ENCODE measurements at regions not wholly inside any gene's neighbourhood (a gene's known extent, or its start where the extent isn't known, plus 50 kb on each side); places are given as distances from the start of the nearest gene placed in this dataset.

GRCh38 chr22:48239461-48240147, 1477.2 kb downstream of the TBC1D22A start (continued):
- TF ChIP-seq TSHZ1 (tag by site-specific recombination; IDR thresholded peaks at IDR 0.05; ENCODE audit: borderline replicate concordance) (no peak), IKZF3 (tag by site-specific recombination; IDR thresholded peaks at IDR 0.05) (no peak), ZNF558 (tag by site-specific recombination; IDR thresholded peaks at IDR 0.05) (no peak)

- no peaks in the 10 kb centered on the region; the same call in 1 of the 2 replicates for H3K9me3 ChIP-seq (ENCODE audit: control insufficient read depth, insufficient read depth, low read depth, low read length)
- H3K4me3 ChIP-seq (ENCODE audit: low read depth, low read length): no peak overlapping the region
- TF ChIP-seq ZNF266 (tag by site-specific recombination; IDR thresholded peaks at IDR 0.05; ENCODE audit: low read depth): no peak
- no peak for TF ChIP-seq ZNF19 (tag by site-specific recombination; IDR thresholded peaks at IDR 0.05; ENCODE audit: low read depth)
- no peak for TF ChIP-seq ZNF626 (tag by site-specific recombination; IDR thresholded peaks at IDR 0.05)
- no peak for TF ChIP-seq ZFHX2 (tag by site-specific recombination; conservative IDR thresholded peaks at IDR 0.05)
- H3K36me3 ChIP-seq (ENCODE audit: control insufficient read depth in 2 of 2, insufficient read depth in 1 of 2, low read length in 2 of 2): no peaks in the 10 kb centered on the region
- H3K27ac ChIP-seq (ENCODE audit: extremely low read depth, low read depth, low read length): no peak overlapping the region
- H3K4me1 ChIP-seq (ENCODE audit: control insufficient read depth, insufficient read depth, low read length): no peaks in the 10 kb centered on the region
- ChIA-PET POLR2A (no interaction called here), CTCF (no interaction called here)
These were observed 1476.5 kb downstream of the TBC1D22A start for GRCh38 chr22:48238966-48239365.

GRCh38 chr22:48238284-48238915, 1476.0 kb downstream of the TBC1D22A start:
- Histone ChIP-seq H3K4me3 (ENCODE audit: low read depth, low read length) (no peak overlapping the region), H3K4me1 (ENCODE audit: control insufficient read depth, insufficient read depth, low read length) (no peaks in the 10 kb centered on the region), H3K9me3 (ENCODE audit: control insufficient read depth, insufficient read depth, low read depth, low read length) (no peaks in the 10 kb centered on the region; the same call in 1 of the 2 replicates), H3K27ac (ENCODE audit: extremely low read depth, low read depth, low read length) (no peak overlapping the region), H3K36me3 (ENCODE audit: control insufficient read depth in 2 of 2, insufficient read depth in 1 of 2, low read length in 2 of 2) (no peaks in the 10 kb centered on the region)
- POLR2A ChIA-PET: no interaction called here
- TF ChIP-seq ZNF654 (tag by site-specific recombination; IDR thresholded peaks at IDR 0.05; ENCODE audit: low read depth): no peak
- no peak for TF ChIP-seq ZNF157 (tag by site-specific recombination; IDR thresholded peaks at IDR 0.05)
- no peak for TF ChIP-seq RBAK (tag by site-specific recombination; IDR thresholded peaks at IDR 0.05)
- no peak for TF ChIP-seq ZNF416 (tag by site-specific recombination; IDR thresholded peaks at IDR 0.05)
- CTCF ChIA-PET: no interaction called here

GRCh38 chr22:48237466-48238283, 1475.2 kb downstream of the TBC1D22A start:
- no peak overlapping the region for H3K27ac ChIP-seq (ENCODE audit: extremely low read depth, low read depth, low read length)
- H3K9me3 ChIP-seq (ENCODE audit: control insufficient read depth, insufficient read depth, low read depth, low read length): no peaks in the 10 kb centered on the region; the same call in 1 of the 2 replicates
- CTCF ChIA-PET: interaction anchor here (0.6 kb wide), 1 partner anchor 94 kb away, joined by 3 read pairs; no protein-coding TSS in a partner anchor
- H3K4me1 ChIP-seq (ENCODE audit: control insufficient read depth, insufficient read depth, low read length): no peaks in the 10 kb centered on the region
- TF ChIP-seq ZNF155 (tag by site-specific recombination; IDR thresholded peaks at IDR 0.05) (no peak), ZFP69B (tag by site-specific recombination; IDR thresholded peaks at IDR 0.05) (no peak), ZNF530 (tag by site-specific recombination; IDR thresholded peaks at IDR 0.05; ENCODE audit: low read depth) (no peak), ZNF221 (tag by site-specific recombination; IDR thresholded peaks at IDR 0.05; ENCODE audit: borderline replicate concordance) (no peak), ZSCAN30 (tag by site-specific recombination; IDR thresholded peaks at IDR 0.05) (no peak), YY1 (tag by site-specific recombination; IDR thresholded peaks at IDR 0.05) (no peak), ZNF473 (tag by site-specific recombination; IDR thresholded peaks at IDR 0.05) (no peak), ZNF777 (tag by site-specific recombination; IDR thresholded peaks at IDR 0.05; ENCODE audit: borderline replicate concordance) (no peak), MYNN (tag by site-specific recombination; IDR thresholded peaks at IDR 0.05; ENCODE audit: borderline replicate concordance) (no peak), ZNF645 (tag by site-specific recombination; IDR thresholded peaks at IDR 0.05) (no peak), ZNF600 (tag by site-specific recombination; IDR thresholded peaks at IDR 0.05) (no peak), ZNF664 (tag by site-specific recombination; IDR thresholded peaks at IDR 0.05) (no peak), ZNF621 (tag by site-specific recombination; IDR thresholded peaks at IDR 0.05) (no peak)
- no peaks in the 10 kb centered on the region for H3K36me3 ChIP-seq (ENCODE audit: control insufficient read depth in 2 of 2, insufficient read depth in 1 of 2, low read length in 2 of 2)
- POLR2A ChIA-PET: no interaction called here
- no peak overlapping the region for H3K4me3 ChIP-seq (ENCODE audit: low read depth, low read length)
